ENCODE measurements at regions not wholly inside any gene's neighbourhood (a gene's known extent, or its start where the extent isn't known, plus 50 kb on each side); places are given as distances from the start of the nearest gene placed in this dataset.
A peak's percentile ranks its signal among the peaks of the same experiment; 100 is the strongest.

DNA sequence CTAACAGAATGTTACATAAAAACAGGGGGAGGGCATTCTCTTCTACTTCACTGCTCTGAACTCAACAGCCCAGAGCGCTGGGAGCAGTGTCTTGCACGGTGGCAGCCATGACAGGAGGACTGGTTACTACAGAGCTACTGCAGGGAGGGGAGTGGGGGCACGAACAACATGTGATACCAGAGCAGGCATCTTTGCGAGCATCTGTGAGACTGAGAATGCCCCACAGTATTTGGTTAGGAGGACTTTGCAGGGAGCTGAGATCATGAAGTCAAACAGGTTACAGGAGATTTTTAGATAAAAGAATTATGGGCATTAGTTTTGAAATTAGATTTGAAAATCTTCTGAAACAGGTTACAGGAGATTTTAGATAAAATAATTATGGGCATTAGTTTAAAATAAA, 58.8 kb upstream of the GOLGA8B start:
- Histone ChIP-seq H3K27me3 (ENCODE audit: control insufficient read depth in 2 of 2, insufficient read depth in 2 of 2, low read length in 2 of 2) (no peaks in the 10 kb centered on the region), H3K4me3 (no peak overlapping the region), H3K27ac (ENCODE audit: extremely low read depth, low read depth, low read length) (no peak overlapping the region; the same call in 2 of the 3 replicates), H2AFZ (ENCODE audit: low read depth, low read length) (peak overlapping the region; percentile 86), H3K79me2 (ENCODE audit: control insufficient read depth, insufficient read depth, low read length) (peaks cover 23% of the 10 kb centered on the region), H4K20me1 (replicated peaks; ENCODE audit: control insufficient read depth, insufficient read depth, low read length) (no peaks in the 10 kb centered on the region), H3K36me3 (ENCODE audit: control insufficient read depth, insufficient read depth, low read length) (no peaks in the 10 kb centered on the region), H3K9me3 (replicated peaks; ENCODE audit: control insufficient read depth, insufficient read depth, low read depth, low read length) (peaks cover 10% of the 10 kb centered on the region; the same call in 1 of the 2 replicates), H3K9me1 (ENCODE audit: control insufficient read depth, insufficient read depth, low read length) (no peaks in the 10 kb centered on the region), H3K9ac (ENCODE audit: insufficient read depth in 1 of 2, low read depth in 2 of 2, low read length in 2 of 2) (peak overlapping the region in 1 of 2 experiments; percentile 47; a peak in 1 of 4 replicates), H3K4me1 (replicated peaks in 1 of 2; ENCODE audit: control insufficient read depth in 2 of 2, insufficient read depth in 2 of 2, low read length in 2 of 2) (peaks cover 0 to 26% of the 10 kb centered on the region in 2 experiments; a peak in 2 of 5 replicates), H3K4me2 (ENCODE audit: insufficient read depth, low read length) (no peak overlapping the region)
- ATAC-seq (peak; percentile 73), FAIRE-seq (no peak), DNase-seq (ENCODE audit: extremely low read depth in 1 of 4, low spot score in 3 of 4) (peak in 1 of 4 experiments; percentile 15)
- 62% methylated on average over 4 of the region's 4 CpGs for WGBS (ENCODE audit: insufficient coverage, low coverage, missing lambda C conversion rate)
- in situ Hi-C loops (cut with MboI) = no loop called here
- intact Hi-C loops (cut with micrococcal nuclease) = no loop called here
- no peak for TF ChIP-seq ZNF707 (CRISPR knock-in tag; conservative IDR thresholded peaks at IDR 0.05)
- peak; percentile 46; the same call in 1 of the 2 replicates for TF ChIP-seq SMAD4 (CRISPR knock-in tag; conservative IDR thresholded peaks at IDR 0.05)
- TF ChIP-seq, protein P1, sequence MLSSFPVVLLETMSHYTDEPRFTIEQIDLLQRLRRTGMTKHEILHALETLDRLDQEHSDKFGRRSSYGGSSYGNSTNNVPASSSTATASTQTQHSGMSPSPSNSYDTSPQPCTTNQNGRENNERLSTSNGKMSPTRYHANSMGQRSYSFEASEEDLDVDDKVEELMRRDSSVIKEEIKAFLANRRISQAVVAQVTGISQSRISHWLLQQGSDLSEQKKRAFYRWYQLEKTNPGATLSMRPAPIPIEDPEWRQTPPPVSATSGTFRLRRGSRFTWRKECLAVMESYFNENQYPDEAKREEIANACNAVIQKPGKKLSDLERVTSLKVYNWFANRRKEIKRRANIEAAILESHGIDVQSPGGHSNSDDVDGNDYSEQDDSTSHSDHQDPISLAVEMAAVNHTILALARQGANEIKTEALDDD (IDR thresholded peaks at IDR 0.05) = 0 out of 2 replicates have a peak, but pooled peaks have one; percentile 54
- peak; percentile 31 to 88 (median 40) for TF ChIP-seq YY1 (IDR thresholded peaks at IDR 0.05; ENCODE audit: borderline replicate concordance in 1 of 3, control insufficient read depth in 1 of 3, extremely low read depth in 1 of 3, insufficient read depth in 3 of 3, insufficient read length in 1 of 3, insufficient replicate concordance in 2 of 3, low read depth in 1 of 3, low read length in 2 of 3)
- peak; percentile 79; the same call in 1 of the 2 replicates for TF ChIP-seq DMBX1 (CRISPR knock-in tag; IDR thresholded peaks at IDR 0.05; ENCODE audit: borderline replicate concordance)
- TF ChIP-seq, protein P2, sequence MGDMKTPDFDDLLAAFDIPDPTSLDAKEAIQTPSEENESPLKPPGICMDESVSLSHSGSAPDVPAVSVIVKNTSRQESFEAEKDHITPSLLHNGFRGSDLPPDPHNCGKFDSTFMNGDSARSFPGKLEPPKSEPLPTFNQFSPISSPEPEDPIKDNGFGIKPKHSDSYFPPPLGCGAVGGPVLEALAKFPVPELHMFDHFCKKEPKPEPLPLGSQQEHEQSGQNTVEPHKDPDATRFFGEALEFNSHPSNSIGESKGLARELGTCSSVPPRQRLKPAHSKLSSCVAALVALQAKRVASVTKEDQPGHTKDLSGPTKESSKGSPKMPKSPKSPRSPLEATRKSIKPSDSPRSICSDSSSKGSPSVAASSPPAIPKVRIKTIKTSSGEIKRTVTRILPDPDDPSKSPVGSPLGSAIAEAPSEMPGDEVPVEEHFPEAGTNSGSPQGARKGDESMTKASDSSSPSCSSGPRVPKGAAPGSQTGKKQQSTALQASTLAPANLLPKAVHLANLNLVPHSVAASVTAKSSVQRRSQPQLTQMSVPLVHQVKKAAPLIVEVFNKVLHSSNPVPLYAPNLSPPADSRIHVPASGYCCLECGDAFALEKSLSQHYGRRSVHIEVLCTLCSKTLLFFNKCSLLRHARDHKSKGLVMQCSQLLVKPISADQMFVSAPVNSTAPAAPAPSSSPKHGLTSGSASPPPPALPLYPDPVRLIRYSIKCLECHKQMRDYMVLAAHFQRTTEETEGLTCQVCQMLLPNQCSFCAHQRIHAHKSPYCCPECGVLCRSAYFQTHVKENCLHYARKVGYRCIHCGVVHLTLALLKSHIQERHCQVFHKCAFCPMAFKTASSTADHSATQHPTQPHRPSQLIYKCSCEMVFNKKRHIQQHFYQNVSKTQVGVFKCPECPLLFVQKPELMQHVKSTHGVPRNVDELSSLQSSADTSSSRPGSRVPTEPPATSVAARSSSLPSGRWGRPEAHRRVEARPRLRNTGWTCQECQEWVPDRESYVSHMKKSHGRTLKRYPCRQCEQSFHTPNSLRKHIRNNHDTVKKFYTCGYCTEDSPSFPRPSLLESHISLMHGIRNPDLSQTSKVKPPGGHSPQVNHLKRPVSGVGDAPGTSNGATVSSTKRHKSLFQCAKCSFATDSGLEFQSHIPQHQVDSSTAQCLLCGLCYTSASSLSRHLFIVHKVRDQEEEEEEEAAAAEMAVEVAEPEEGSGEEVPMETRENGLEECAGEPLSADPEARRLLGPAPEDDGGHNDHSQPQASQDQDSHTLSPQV (IDR thresholded peaks at IDR 0.05) = peak; percentile 68
- no peak for TF ChIP-seq IRF2 (CRISPR knock-in tag; IDR thresholded peaks at IDR 0.05)
- POLR2A ChIA-PET = no interaction called here
- CTCF ChIA-PET (ENCODE audit: low intra/inter-chr PET ratio) = no interaction called here
- no TSS peak for BruUV-seq (replicated peaks)
